Ishikawa (cell line): ENCODE measurements at regions not wholly inside any gene's neighbourhood (a gene's known extent, or its start where the extent isn't known, plus 50 kb on each side); places are given as distances from the start of the nearest gene placed in this dataset.

Experiments used
- CEBPB ChIP-seq: IDR thresholded peaks from 2 replicates; pipeline ENCODE4 v1.6.1; 2012
- CREB1 ChIP-seq: IDR thresholded peaks from 2 replicates; pipeline ENCODE4 v1.6.1; 2012; ENCODE audit warnings: low read depth
- EGR1 ChIP-seq: IDR thresholded peaks from 2 replicates; pipeline ENCODE4 v1.6.1; 2012
- EP300 ChIP-seq: IDR thresholded peaks from 2 replicates; pipeline ENCODE4 v1.6.1; 2012; ENCODE audit warnings: borderline replicate concordance
- NFIC ChIP-seq: IDR thresholded peaks from 2 replicates; pipeline ENCODE4 v1.6.1; 2012
- RAD21 ChIP-seq: IDR thresholded peaks from 2 replicates; pipeline ENCODE4 v1.6.1; 2012; ENCODE audit warnings: low read depth
- TAF1 ChIP-seq: IDR thresholded peaks from 2 replicates; pipeline ENCODE4 v1.6.1; 2012; ENCODE audit warnings: low read depth, mild to moderate bottlenecking
- TCF12 ChIP-seq: IDR thresholded peaks from 2 replicates; pipeline ENCODE4 v1.6.1; 2012; ENCODE audit warnings: low read depth
- TEAD4 ChIP-seq: IDR thresholded peaks from 2 replicates; pipeline ENCODE4 v1.6.1; 2012
- YY1 ChIP-seq: IDR thresholded peaks from 2 replicates; pipeline ENCODE4 v1.6.1; 2012; ENCODE audit warnings: low read depth
- ZBTB7A ChIP-seq: IDR thresholded peaks from 2 replicates; pipeline ENCODE4 v1.6.1; 2012; ENCODE audit warnings: low read depth
- TF ChIP-seq, protein P1 (sequence below): IDR thresholded peaks from 2 replicates; pipeline ENCODE4 v1.6.1; 2012
- TF ChIP-seq, protein P2 (sequence below): IDR thresholded peaks from 2 replicates; pipeline ENCODE4 v1.6.1; 2012
- TF ChIP-seq, protein P3 (sequence below): IDR thresholded peaks from 2 replicates; pipeline ENCODE4 v1.6.1; 2012; ENCODE audit warnings: low read depth, mild to moderate bottlenecking

DNA sequence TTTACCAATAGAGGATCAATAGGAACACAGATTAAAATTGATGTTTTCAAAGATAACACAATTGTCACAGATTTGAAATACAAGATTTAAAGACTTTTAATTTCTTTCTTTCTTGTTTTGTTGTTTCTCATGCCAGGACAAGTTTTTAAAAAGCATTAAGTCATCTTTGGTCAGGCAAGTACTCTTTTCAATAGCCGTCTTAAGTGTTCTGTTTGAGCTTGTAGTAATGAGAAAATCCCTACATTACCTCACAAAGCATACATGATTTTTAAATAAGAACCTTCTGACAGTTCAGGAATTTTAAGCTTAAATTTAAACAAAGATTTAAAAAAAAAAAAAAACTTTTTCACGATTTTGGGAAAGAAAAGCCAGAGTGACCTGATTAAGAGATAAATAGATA, 216.3 kb upstream of the PRR20A start:
- TF ChIP-seq EP300: no peak
- no peak for TF ChIP-seq TCF12
- no peak for TF ChIP-seq RAD21
- TF ChIP-seq, protein P1, sequence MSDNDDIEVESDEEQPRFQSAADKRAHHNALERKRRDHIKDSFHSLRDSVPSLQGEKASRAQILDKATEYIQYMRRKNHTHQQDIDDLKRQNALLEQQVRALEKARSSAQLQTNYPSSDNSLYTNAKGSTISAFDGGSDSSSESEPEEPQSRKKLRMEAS: no peak
- no peak for TF ChIP-seq ZBTB7A
- no peak for TF ChIP-seq TAF1
- TF ChIP-seq EGR1: no peak
- no peak for TF ChIP-seq NFIC
- TF ChIP-seq, protein P2, sequence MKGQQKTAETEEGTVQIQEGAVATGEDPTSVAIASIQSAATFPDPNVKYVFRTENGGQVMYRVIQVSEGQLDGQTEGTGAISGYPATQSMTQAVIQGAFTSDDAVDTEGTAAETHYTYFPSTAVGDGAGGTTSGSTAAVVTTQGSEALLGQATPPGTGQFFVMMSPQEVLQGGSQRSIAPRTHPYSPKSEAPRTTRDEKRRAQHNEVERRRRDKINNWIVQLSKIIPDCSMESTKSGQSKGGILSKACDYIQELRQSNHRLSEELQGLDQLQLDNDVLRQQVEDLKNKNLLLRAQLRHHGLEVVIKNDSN: no peak
- TF ChIP-seq, protein P3, sequence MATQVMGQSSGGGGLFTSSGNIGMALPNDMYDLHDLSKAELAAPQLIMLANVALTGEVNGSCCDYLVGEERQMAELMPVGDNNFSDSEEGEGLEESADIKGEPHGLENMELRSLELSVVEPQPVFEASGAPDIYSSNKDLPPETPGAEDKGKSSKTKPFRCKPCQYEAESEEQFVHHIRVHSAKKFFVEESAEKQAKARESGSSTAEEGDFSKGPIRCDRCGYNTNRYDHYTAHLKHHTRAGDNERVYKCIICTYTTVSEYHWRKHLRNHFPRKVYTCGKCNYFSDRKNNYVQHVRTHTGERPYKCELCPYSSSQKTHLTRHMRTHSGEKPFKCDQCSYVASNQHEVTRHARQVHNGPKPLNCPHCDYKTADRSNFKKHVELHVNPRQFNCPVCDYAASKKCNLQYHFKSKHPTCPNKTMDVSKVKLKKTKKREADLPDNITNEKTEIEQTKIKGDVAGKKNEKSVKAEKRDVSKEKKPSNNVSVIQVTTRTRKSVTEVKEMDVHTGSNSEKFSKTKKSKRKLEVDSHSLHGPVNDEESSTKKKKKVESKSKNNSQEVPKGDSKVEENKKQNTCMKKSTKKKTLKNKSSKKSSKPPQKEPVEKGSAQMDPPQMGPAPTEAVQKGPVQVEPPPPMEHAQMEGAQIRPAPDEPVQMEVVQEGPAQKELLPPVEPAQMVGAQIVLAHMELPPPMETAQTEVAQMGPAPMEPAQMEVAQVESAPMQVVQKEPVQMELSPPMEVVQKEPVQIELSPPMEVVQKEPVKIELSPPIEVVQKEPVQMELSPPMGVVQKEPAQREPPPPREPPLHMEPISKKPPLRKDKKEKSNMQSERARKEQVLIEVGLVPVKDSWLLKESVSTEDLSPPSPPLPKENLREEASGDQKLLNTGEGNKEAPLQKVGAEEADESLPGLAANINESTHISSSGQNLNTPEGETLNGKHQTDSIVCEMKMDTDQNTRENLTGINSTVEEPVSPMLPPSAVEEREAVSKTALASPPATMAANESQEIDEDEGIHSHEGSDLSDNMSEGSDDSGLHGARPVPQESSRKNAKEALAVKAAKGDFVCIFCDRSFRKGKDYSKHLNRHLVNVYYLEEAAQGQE: no peak
- TF ChIP-seq CREB1: no peak
- TF ChIP-seq CEBPB: no peak
- no peak for TF ChIP-seq TEAD4
- no peak for TF ChIP-seq YY1
